HG02884 (cell line): ENCODE measurements at regions not wholly inside any gene's neighbourhood (a gene's known extent, or its start where the extent isn't known, plus 50 kb on each side); places are given as distances from the start of the nearest gene placed in this dataset.

Experiments
- ATAC-seq: cut with Tn5 transposase; IDR thresholded peaks from one replicate; pipeline ENCODE4 v1.9.1; 2021; ENCODE audit warnings: mild to moderate bottlenecking, moderate library complexity; ENCODE audit not compliant: unreplicated experiment

GRCh38 chr7:81533931-81534330 is 235.9 kb downstream of the HGF start:
- no peak for ATAC-seq

DNA sequence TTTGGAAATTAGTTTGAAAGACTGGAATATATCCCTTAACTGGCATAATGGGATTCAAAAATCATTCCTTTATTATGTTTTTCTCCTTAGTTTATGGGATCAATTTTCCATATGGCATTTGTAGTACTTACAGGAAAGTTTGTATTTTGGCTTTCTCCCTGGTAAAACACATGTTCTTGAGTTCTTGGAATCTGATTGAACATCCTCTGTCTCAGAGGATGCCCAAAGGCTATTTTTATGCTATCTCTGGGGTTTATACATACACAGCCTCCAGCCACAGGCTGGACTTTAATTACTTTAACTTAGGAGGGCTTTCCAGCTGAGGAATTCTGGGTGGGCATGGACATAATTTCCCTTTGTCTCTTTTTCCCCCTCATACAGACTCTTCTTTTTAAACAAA is 236.4 kb downstream of the HGF start:
- no peak for ATAC-seq

GRCh38 chr7:81529785-81530184 is 240.1 kb downstream of the HGF start:
- no peak for ATAC-seq

GRCh38 chr7:81527651-81528050 is 242.2 kb downstream of the HGF start:
- no peak for ATAC-seq

DNA sequence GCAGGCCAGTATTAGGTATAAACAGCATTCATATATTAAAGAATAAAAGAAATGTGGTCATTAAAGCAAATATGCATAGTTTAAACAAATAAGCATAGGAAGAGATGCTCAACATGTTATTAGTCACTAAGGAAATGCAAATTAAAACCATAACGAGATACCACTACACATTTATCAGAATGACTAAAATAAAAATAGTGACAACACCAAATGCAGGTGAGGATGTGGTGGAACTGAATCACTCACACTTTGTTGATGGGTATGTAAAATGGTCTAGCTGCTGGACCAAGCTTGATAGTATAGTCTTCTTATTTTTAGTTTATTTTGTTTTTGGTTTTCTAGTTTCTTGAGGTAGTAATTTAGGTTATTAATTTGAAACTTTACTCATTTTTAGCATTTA is 242.9 kb downstream of the HGF start:
- no peak for ATAC-seq

DNA sequence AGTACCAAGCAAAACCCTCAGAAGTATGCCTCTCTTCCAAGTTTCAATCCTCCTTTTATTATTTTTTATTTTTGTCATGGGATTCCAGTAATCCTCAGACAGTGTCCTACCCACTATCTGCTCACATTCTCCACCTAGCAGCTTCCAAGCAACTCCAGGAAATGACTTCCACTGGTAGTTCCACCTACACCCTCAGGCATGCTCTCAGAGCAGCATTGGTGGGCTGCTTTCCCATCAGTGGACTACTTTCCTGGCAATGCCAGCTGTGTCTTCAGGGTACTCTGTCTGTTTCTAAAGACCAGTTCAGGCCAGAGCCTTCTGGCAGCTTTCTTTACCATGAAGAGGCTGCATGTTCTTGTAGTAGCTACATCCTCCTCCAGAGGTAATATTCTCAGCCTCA is 244.0 kb downstream of the HGF start:
- ATAC-seq = no peak

GRCh38 chr7:81519886-81520285 is 250.0 kb downstream of the HGF start:
- ATAC-seq = no peak

GRCh38 chr7:81516898-81517297 is 252.9 kb downstream of the HGF start:
- ATAC-seq = no peak

- ATAC-seq = no peak
Measured at GRCh38 chr7:81515009-81515408, 254.8 kb downstream of the HGF start.

DNA sequence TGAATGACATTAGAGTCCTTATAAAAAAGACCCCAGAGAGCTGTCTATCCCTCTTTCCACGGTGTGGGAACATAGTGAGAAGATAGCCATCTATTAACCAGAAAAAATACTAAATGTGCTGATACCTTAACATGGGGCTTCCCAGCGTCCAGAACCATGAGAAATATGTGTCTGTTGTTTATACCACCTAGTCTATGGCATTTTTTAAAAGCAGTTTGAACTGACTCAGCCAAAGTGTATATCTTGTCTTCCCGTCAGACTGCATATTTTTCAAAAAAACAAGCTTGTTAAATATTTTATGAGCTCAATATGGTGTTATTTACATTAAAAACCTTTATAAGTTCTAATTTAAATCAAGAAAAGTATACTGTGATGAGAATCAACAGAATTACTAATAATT is 255.3 kb downstream of the HGF start:
- no peak for ATAC-seq

DNA sequence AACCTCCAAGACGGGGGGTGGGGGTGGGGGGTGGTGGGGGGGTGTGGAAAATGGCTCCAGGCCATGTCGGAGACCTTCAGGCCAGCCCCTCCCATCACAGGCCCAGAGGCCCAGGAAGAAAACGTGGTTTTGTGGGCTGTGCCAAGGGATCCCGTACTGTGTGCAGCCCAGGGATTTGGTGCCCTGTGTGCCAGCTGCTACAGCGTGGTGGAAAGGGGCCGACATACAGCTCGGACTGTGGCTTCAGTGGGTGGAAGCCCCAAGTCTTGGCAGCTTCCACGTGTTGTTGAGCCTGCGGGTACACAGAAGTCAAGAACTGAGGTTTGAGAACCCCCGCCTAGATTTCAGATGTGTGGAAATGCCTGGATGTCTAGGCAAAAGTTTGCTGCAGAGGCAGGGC is 259.7 kb downstream of the HGF start:
- ATAC-seq = no peak

GRCh38 chr7:81507221-81507620 is 262.6 kb downstream of the HGF start:
- ATAC-seq = no peak

GRCh38 chr7:81506609-81507008 is 263.2 kb downstream of the HGF start:
- no peak for ATAC-seq

- no peak for ATAC-seq
Measured at GRCh38 chr7:81503771-81504170, 266.1 kb downstream of the HGF start.

- ATAC-seq = no peak
Measured at GRCh38 chr7:81503336-81503735, 266.5 kb downstream of the HGF start.

DNA sequence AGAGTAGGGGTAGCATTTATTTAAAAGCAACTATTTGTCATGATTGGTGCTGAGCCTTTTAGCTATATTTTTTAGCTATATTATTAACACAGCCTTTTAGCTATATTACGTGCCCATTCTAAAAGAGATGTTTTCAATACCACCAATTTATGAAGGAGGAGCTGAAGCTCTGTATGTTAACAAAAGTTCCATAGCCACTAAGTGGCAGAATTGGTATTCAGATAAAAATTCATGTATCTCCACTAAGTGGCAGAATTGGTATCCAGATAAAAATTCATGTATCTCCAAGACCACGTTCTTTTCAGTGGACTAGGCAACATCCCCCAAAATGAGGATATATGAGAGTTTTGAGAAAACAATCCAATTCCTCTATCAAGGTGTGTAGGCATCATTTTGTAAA is 268.6 kb downstream of the HGF start:
- no peak for ATAC-seq

- ATAC-seq = no peak
Measured at GRCh38 chr7:81500631-81501030, 269.2 kb downstream of the HGF start.

DNA sequence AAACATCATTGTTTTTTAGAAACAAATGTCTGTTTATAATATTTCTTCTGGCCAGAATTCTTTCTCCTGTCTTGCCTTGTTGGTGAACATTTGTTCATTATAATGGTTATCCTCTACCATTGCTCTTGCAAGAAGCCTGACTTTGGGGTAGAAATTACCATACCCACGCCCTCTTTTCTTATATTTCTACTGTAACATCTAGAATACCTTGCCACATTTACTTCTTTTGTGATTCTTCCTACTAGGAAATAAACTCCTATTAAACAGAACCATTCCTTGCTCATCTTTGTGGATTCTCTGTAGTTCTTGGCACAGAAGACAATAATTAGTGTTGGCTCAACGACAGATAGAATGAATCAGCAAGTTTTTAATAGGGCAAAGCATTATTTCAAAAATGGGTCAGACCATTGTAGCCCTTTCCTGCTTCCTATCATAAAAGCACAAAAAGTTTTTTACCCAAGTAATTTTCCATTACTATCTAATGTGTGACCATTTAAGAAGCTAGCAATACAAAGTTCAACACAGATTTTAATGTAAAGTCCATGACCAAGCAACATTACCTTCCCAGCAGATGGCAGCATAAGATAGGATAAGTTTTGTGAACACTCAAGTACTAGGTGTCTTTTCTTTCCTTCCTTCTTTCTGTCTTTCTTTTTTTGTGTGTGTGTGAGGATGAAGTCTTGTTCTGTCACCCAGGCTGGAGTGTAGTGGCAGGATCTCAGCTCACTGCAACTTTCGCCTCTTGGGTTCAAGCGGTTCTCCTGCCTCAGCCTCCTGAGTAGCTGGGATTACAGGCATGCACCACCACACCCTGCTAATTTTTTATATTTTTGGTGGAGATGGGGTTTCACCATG is 270.4 kb downstream of the HGF start:
- ATAC-seq = peak; percentile 81

- ATAC-seq = no peak
Measured at GRCh38 chr7:81498176-81498575, 271.7 kb downstream of the HGF start.

DNA sequence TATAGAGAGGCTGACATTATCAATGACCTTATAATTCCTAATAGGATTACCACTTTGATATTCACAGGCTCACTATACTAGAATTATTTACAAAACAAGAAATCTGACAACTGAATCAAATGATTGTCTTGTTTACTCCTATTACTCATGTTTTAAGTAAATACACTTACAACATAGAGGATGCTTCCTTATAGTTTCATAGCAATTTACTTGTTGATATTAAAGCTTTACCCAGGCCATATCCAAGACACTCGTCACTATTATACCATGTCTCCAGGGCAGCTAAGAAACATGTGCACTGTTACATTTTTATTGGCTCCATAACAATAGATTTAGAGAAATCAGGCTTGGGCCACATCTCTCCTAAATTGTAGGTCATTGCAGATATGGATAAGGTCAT is 276.9 kb downstream of the HGF start:
- ATAC-seq = no peak

DNA sequence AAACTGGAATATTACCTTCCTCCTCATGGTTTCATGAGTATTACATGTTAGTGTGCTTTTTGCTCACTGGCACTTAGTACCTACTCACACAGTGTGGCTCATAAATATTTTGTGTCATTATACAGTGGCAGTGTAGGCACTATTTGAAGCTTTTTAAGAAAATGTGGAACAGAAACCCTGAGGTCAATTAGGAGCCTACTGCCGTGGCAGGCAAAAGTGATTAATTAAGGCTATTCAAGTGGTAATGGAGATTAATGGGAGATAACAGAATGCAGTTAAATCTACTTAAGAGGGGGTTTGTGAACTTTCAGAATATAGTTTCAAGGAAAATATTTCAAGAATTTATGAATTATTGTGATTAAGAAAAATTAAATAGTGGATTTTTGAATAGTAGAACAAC is 277.6 kb downstream of the HGF start:
- ATAC-seq = no peak

- no peak for ATAC-seq
Measured at GRCh38 chr7:81491573-81491972, 278.3 kb downstream of the HGF start.

DNA sequence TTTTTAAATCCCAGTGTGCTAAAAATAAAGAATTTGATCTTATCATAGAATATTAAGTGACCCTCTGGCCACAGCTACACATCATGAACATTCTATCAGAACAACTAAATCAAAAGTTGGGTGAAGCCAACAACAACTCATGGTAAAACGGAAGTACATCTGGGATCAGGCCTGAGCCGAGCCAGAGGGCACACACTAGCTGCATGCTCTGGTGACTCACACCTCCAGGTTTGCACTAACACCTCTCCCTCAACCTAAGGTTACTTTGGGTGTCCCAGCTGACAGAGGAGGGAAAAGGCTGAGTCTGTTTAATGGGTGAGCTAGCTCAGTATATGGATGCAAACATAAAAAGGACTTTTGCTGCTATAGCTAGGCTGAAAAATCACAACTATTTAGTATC is 281.6 kb downstream of the HGF start:
- ATAC-seq = no peak
